Limb (tissue), 2 donors: ENCODE measurements at regions not wholly inside any gene's neighbourhood (a gene's known extent, or its start where the extent isn't known, plus 50 kb on each side); places are given as distances from the start of the nearest gene placed in this dataset.
"Not testable (repeated sequence)": the region's sequence is repeated elsewhere in the genome, so short reads cannot be mapped to it uniquely, and the experiment has no call there.

Experiments
- DNase-seq, 2 donors: peaks; one replicate each; pipeline ENCODE4 v3.0.0-alpha.2; 2016; ENCODE audit errors: extremely low spot score in 2 of 2

DNA sequence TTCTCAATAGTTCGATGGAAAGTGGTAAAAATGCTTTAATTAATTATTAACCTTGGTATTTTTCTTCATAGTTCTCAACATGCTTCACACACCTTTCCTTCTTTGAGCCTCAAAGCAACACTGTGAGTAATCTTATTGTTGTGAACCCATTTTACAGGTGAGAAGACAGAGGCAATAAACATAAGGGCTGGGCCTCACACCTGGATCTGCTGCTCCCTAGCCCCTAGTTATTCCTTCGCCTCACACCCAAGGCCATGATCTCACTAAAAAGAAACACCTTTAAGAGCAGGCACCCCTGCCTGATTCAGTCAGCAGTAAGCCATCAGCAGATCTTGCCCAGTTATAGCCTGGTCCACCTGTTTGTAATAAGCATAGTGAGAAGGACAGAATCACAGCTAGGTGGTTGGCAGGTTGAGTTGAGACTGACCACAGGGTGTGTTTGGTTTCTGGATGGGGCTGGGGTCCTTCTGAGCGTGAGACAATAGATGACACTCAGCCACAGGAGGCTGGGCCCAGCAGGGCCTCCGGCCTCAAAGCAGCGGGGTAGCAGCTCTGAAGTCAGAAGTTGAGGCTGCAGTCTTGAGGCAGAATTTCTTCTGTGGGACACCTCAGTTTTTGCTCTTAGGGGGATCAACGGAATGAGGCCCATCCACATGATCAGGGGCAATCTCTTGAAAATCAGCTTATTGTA is 203.9 kb downstream of the RHOU start:
- DNase-seq, result no peak

DNA sequence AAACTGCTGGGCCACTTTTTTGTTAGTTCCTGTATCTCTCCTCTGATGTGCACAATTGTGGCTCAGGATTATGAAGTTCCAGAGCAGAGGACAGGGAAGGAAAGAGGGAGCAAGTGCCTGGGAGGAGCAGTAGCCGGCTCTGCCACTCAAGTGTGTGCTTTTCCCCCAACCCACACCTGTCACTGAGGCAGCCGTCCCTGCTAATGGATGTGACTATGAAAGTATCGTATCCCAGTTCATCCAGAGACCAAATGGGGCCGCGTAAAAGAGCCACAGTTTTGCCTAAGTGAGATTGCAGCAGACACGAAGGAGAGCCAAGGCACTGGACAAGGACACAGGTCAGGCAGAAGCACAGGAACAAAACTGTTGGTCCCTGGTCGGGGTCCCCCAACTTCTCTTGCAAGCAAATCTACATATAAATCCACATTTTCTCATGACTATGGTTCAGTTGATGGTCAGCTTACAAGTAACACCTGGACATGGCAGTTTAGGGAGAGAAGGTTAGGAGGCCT is 204.7 kb downstream of the RHOU start:
- no peak for DNase-seq

DNA sequence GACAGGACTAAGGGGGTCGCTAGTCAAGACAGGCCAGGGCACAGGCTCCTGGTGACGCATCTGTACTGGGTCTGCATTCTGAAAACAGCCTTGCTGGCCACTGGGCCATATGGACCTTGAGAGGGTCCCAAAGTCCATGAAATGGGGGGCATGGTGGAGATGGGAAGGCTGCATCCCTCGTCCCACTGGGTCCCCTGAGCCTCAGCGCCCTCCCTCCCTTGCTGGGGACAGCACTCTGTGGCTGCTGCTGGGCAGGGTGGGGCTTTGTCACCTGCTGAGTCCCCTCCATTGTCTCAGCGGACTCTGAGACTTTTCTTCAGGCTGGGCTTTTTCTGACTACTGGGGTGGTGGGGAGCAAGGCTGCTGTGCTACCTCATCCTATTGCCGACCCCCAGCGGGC is 205.2 kb downstream of the RHOU start:
- no peak for DNase-seq

DNA sequence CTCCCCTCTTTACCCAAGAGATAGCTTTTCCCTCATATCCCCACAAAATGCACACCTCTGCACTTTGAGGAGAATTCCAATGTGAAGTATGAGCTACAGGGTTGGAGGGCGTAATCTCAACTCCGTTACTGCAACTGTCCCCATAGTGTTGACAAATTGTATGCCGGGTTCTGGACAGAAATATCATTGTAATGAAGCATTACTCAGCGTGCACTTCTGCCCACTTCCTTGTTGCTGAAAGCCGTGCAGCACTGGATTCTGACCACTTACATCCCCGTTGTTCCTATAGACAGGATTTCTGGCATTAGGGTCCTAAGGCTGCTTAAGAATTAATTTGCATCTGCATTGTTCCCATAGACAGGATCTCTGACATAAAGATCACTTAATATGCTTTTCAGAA is 205.6 kb downstream of the RHOU start:
- DNase-seq, result no peak

DNA sequence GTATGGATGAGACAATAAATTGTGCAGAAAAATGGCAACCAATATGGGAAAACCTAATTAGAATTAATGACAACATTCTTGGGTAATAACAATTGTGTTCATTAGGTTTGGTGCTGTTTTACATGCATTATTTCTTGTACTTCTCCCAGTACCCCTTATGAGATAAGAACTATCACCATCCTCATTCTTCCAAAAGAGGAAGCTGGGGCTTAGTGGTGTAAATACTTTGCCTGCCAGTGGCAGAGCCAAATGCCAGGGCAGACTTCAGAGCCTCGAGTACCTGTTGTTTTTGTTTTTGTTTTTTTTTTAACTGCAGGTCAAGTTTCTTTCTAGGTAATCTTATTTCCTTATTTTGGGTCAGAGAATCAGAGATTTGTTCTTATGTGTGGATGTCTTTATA is 206.4 kb downstream of the RHOU start:
- DNase-seq, result no peak

DNA sequence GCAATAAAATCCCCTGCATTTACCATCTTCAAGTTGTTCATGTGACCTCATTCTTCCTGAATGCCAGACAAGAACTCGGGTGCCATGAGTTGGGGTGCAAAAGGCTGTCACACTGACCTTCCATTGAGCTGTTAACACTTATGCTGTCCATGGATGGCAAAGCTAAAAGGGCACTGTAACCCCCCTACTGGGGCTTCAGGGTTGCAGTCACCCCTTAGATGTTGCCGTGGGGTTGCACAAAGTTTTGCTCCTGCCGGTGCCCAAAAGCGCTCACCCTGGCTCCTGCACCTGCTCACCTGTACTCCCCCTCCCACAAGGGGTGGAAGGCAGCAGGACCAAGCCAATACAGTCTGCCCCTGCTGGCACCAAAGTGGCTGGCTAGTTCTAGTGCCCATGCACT is 208.2 kb downstream of the RHOU start:
- no peak for DNase-seq

DNA sequence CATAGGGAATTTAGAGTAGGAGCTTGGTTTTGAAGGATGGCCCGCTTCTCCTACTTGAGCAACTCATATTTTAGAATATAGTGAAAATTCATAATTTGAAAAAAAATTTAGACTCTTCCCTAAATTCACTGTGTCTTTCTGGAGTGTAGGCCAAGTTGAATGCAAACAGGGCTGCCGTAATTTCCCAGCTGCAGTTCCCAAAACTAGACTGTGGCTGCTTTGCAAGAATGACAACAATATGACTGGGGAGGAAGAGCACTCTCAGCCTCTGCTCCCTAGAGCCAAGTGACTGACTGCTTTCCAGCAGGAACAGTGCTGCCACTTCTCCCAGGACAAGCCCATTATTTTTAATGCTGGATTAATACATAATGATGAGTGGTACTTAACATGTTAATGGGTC is 209.0 kb downstream of the RHOU start:
- no peak for DNase-seq

DNA sequence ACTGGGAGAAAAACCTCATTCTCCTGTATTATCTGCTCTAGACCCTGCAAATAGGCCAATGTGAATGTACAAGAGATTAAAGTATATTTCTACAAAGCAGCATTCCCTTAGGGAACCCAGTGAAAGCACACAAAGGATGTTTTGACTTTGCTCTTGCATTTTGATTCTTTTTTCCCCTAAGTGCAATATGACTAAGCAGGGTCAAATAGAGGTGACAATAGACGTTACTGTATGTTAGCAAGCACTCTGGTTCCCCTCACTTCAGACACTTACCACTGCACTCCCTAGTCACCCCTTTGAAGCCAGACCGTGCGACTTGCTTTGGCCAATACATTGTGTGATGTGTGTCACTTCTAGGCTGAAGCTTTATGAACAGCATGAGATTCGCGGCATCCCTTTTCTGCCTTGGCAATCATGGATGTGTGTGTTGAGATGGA is 209.7 kb downstream of the RHOU start:
- DNase-seq, result no peak

DNA sequence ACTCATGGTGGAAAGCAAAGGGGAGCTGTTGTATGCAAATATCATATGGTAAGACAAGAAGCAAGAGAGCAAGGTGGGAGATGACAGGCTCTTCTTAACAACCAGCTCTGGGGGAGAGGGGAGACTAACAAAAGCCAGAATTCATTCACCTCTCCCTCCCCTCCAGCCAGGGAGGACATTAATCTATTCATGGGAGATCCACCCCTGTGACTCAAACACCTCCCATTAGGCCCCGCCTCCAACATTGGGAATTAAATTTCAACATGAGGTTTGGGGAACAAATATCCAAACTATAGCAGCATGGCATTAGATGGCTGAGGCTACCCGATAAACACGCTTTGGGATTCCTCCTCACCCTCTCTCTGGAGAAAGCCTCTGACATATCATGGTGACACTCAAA is 210.6 kb downstream of the RHOU start:
- no peak for DNase-seq

DNA sequence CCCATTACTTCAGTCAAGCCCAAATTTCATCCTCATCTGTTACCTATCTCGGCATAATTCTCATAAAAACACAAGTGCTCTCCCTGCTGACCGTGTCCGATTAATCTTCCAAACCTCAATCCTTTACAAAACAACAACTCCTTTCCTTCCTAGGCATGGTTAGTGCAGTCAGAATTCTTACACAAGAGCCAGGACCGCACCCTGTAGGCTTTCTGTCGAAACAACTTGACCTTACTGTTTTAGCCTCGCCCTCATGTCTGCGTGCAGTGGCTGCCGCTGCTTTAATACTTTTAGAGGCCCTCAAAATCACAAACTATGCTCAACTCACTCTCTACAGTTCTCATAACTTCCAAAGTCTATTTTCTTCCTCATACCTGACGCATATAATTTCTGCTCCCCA is 214.3 kb downstream of the RHOU start:
- DNase-seq, result not testable (repeated sequence)

DNA sequence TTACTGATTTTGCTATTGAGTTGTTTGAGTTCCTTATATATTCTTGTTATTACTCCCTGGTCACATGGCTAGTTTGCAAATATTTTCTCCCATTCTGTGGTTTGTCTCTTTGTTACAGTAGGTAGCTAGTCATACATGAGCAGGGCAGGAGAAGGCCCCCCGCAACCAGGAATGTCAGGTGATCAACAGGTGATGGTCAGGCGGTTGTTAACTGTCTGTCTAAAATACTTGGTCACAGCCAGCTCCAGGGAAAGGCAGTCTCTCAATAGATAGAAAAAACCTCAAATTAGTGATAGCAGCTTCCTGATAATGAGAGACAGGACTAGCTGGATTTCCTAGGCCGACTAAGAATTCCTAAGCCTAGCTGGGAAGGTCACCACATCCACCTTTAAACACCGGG is 217.9 kb downstream of the RHOU start:
- DNase-seq, result no peak

DNA sequence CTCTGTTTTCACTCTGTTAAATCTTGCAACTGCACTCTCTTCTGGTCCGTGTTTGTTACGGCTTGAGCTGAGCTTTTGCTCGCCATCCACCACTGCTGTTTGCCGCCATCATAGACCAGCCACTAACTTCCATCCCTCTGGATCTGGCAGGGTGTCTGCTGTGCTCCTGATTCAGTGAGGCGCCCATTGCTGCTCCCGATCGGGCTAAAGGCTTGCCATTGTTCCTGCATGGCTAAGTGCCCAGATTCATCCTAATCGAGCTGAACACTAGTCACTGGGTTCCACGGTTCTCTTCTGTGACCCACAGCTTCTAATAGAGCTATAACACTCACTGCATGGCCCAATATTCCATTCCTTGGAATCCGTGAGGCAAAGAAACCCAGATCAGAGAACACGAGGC is 218.5 kb downstream of the RHOU start:
- DNase-seq, result not testable (repeated sequence)

DNA sequence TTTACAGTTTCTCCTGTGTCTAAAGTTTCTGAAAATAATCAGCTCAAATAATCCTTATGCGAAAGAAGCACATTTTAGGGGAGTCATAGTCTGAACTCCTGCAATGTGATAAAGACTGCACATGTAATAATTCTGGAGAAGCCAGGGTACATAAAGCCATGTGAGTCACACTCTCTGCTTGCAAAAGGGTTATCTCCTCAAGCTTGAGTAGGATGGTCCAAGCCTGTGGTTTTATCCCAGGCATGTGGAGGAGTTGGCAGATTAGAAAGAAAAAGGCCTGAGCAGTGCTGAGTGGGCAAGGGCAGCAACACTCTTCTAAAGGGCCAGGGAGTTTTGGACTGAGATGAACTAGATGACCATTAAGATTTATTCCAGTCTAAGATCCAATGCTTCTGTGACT is 220.4 kb downstream of the RHOU start:
- DNase-seq, result no peak

DNA sequence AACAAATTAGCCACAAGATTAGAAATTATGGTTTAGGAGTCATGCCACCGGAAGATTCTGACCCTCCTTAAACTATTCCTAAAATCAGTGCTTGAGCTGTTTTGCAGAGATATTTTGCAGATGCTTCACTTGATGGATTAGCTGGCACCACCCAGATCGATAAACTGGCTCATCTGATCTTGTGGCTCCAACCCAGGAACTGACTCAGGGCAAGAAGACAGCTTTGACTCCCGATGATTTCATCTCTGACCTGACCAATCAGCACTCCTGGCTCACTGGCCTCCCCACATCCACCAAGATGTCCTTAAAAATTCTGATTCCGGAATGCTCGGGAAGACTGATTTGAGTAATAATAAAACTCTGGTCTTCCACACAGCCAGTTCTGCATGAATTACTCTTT is 221.6 kb downstream of the RHOU start:
- DNase-seq, result no peak

DNA sequence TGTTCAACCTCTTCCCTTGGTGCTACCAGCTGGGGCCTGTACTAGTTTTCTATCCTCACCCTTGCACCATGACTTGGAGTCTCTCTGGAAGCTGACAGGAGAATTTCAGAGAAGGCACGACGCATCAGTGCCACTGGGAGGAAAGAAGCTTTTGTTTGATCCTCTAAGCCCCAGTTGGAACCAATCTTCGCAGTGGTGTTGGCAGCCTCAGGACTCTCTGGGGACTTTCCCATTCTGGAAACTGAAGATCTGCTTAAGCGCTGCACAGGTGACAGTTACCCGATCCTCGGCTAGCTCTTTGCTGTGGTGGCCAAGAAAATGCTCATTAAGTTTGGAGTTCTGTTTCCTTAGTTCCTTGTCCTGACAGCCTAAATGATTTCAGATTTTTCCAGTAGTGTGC is 222.3 kb downstream of the RHOU start:
- no peak for DNase-seq

DNA sequence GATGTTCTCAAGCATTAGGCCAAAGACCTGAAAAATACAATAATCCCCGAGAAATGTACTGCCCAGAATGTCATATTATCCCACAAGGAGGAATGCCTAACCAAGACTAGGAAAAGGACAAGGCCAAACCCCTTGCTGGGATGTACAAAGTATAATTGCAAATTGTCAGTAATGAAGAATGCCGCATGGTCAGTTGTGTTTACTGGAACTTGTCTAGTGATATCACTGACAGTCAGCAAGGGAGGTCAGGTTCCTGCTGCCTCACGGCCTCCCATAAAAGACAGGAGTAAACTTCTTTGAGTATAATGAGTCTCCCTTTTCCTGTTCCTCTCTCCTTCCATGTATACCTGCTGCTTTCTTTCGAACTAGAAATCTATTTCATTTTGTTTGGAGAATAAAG is 222.8 kb downstream of the RHOU start:
- no peak for DNase-seq

DNA sequence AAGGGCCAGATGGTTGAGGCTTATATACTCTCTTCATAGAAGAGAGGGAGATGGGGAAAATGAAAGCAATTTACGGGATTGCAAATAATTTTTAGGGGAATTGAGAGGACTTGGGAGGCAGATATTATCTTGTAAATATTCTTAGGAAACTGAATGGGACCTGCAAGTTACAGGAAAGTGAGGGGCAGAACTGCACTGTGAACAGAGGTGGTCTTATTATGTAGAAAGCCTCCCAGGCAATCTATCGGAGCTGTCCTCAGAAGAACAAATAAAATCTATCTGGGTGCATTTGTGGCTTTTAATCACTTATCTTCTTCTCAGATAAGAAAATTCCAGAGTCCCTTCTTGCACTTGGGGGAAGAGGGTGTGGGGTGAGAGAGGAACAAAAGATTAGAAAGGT is 223.5 kb downstream of the RHOU start:
- no peak for DNase-seq

DNA sequence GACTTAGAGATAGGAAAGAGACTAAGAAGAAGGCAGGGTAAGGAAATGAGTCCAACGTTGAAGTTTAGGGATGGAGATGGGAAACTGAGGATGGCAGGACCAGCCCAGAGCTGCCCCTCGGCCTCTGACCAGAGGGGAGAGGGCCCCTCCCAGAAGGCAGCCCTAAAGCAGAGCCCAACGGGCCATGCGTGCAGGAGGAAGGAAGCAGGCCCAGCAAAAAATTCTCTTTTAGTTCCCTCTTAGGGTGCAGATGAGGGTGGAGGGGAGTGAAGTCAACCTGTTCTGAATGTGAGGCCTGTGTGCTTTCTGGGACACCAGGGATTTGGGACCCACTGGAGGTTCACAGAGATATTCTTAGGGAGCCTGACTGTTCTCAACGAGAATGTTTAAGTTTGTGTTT is 225.4 kb downstream of the RHOU start:
- DNase-seq, result no peak

DNA sequence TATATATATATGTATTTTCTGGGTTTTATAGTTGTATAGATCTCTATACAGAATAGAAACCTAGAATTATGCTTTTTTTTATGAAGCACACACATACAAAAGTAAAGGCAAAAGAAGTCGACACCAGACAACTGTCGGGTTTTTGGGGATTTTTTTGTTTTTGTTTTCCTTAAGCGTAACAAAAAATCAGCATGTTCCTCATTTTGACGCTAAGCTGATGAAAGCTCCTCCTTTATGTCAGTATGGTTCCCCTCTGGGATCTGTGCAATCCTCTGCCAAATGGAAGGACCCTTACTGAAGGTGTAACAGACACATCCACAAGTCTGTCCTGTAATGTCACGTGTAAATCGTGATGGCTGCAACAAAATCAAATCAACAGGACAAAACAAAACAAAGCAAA is 226.2 kb downstream of the RHOU start:
- no peak for DNase-seq

DNA sequence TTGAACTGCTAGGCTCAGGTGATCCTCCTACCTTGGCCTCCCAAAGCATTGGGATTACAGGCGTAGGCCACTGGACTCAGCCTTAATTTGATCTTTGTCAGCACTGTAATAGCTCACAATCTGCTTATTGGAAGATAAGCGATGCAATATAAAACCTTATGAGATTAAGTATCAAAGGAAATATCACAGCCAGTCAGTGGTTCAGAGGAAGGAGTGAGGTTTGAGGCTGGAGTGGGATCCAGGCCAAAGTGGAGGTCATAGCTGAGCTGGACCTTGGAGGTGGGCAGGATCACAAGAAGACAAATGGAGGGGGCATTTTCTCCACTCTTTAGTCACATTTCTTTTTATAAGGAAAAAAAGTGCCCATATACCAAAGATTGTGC is 228.5 kb downstream of the RHOU start:
- DNase-seq, result no peak

DNA sequence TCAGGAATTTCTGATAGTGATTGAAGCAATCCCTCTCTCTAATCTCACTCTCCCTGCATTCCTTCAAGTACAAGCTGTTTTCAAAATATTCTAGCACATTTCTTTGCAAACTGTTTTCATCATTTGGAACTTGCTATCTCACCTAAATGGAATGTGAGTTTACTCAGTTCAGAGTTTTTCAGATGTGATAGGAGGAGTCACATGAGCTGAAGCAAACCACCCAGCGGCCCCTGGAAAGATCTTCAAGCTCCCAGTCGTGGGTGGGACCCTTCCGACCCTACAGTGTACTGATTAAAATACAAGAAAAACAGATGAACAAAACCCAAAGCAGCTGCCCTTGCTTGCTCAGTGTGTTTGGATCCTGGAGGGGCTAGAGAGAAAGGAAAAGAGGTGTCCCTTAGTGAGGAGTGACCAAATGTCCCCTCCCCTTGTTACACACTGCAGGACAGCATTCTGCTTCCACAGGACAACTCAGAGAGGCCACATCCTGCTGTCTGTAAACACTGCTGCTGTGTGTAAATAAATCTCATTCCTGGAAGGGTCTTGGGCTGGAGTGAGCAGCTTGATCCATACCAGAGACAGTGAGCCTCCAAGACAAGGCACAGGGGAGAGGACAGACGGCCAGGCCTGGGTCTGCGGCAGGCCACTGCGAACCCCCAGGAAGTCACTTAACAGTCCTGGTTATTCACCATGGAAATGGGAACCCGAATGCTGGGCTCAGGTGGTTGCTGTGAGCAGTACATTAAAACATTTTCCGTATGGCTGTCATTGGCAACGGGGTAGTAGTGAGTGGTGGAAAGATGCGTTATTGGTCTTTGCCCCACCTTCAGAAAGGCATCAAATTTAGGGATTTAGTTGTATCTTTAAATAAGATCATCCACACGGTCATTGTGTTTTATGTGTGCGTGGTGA is 229.2 kb downstream of the RHOU start:
- DNase-seq, result peak in 1 of 2 donors; percentile 56

DNA sequence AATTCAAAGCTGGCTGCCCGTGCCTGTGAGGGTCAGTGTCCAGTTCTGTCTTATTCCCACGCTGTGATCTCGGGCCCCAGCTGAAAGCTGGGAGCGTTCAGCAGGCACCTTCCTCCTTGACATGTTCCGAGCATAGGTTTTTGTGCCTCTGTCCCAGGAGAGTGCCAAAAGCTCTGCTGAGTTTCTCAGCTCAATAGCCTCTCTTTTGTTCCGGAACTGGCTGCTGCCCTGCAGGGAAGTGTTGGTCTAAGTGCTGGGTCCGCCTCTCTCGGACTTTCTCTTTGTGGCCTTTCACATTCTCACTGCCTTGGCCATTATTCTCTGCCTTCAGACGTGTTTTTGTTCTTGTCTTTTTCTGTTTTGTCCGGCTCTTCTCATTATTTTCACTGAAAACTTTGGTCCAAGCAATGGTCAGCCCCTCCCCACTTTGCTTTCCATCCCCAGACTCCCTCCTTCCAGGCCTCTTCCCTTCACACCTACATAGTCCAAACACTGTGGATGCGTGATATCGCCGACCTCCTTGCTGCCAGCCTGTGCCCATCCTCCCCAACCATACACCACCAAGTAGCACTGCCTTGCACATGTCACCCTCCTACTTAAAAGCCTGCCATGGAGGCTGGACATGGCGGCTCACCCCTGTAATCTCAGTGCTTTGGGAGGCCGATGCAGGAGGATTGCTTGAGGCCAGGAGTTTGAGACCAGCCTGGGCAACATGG is 233.8 kb downstream of the RHOU start:
- DNase-seq, result no peak
